OCI-LY3 (cell line): ENCODE measurements at regions not wholly inside any gene's neighbourhood (a gene's known extent, or its start where the extent isn't known, plus 50 kb on each side); places are given as distances from the start of the nearest gene placed in this dataset.

ENCODE experiments used
- H2AFZ ChIP-seq: fragments of 200-600, 300-600 bp; shearing (Covaris generic); 2 replicates; pipeline ENCODE4 v1.6.0; 2014; ENCODE audit warnings: antibody characterized with exemption, low read depth, low read length
- H3K27ac ChIP-seq: fragments of 200-600, 300-600 bp; sonication (generic); 2 replicates; pipeline ENCODE4 v1.5.1; 2014; ENCODE audit warnings: mild to moderate bottlenecking, low read length, moderate library complexity, mixed read lengths
- H3K27me3 ChIP-seq: fragments of 200-600, 300-600 bp; sonication (generic); 2 replicates; pipeline ENCODE4 v1.6.1; 2014; ENCODE audit warnings: low read depth, low read length, mixed read lengths
- H3K36me3 ChIP-seq: fragments of 200-600, 300-600 bp; sonication (generic); replicated peaks from 2 replicates; pipeline ENCODE3; 2014; ENCODE audit warnings: low read depth, low read length, mixed read lengths
- H3K4me1 ChIP-seq: fragments of 300-600, 200-600 bp; sonication (generic); 2 replicates; pipeline ENCODE4 v1.6.1; 2014; ENCODE audit warnings: low read length, mixed read lengths
- H3K4me2 ChIP-seq: fragments of 200-600, 300-600 bp; sonication (generic); 2 replicates; pipeline ENCODE4 v1.6.1; 2014; ENCODE audit warnings: low read length, mixed read lengths
- H3K4me3 ChIP-seq: fragments of 300-600, 200-600 bp; sonication (generic); 2 replicates; pipeline ENCODE4 v1.5.1; 2014; ENCODE audit warnings: antibody characterized with exemption, mild to moderate bottlenecking, low read length, moderate library complexity
- H3K79me2 ChIP-seq: fragments of 300-600, 200-600 bp; shearing (Covaris generic); 2 replicates; pipeline ENCODE4 v1.6.1; 2014; ENCODE audit warnings: mild to moderate bottlenecking, low read length, mixed read lengths
- H3K9ac ChIP-seq: fragments of 300-600, 200-600 bp; shearing (Covaris generic); 2 replicates; pipeline ENCODE4 v1.6.0; 2014; ENCODE audit warnings: mild to moderate bottlenecking, low read length, moderate library complexity
- H3K9me3 ChIP-seq: fragments of 200-600, 300-600 bp; shearing (Covaris generic); 2 replicates; pipeline ENCODE4 v1.6.1; 2014; ENCODE audit warnings: low read length, mixed read lengths; ENCODE audit not compliant: insufficient read depth
- H4K20me1 ChIP-seq: fragments of 200-600, 300-600 bp; sonication (generic); 2 replicates; pipeline ENCODE4 v1.6.1; 2016; ENCODE audit warnings: low read length, mixed read lengths; ENCODE audit not compliant: insufficient read depth
- CTCF ChIP-seq: fragments of 200-600, 300-600 bp; sonication (generic); IDR thresholded peaks from 2 replicates; pipeline ENCODE4 v1.5.1; 2014; ENCODE audit warnings: antibody characterized with exemption, low read length, low read depth
- EZH2phosphoT487 ChIP-seq: fragments of 200-600 bp; shearing (Covaris generic); IDR thresholded peaks from 2 replicates; pipeline ENCODE4 v1.6.1; 2018; ENCODE audit warnings: antibody characterized with exemption, mixed run types, low read depth

- H3K4me2 ChIP-seq: no peak overlapping the region
- H3K27ac ChIP-seq: no peak overlapping the region
- H3K4me3 ChIP-seq: no peak overlapping the region
- H3K79me2 ChIP-seq: no peaks in the 10 kb centered on the region
- H3K36me3 ChIP-seq: no peaks in the 10 kb centered on the region
- no peaks in the 10 kb centered on the region for H3K4me1 ChIP-seq
- no peak overlapping the region for H3K9ac ChIP-seq
- no peaks in the 10 kb centered on the region for H4K20me1 ChIP-seq
- no peaks in the 10 kb centered on the region for H3K27me3 ChIP-seq
- TF ChIP-seq EZH2phosphoT487 (no peak), CTCF (no peak)
- no peak overlapping the region for H2AFZ ChIP-seq
- no peaks in the 10 kb centered on the region for H3K9me3 ChIP-seq
These were observed 139.4 kb upstream of the TLR4 start for GRCh38 chr9:117564839-117565238.

- TF ChIP-seq EZH2phosphoT487 (no peak), CTCF (no peak)
- H3K4me2 ChIP-seq: no peak overlapping the region
- H3K4me3 ChIP-seq: no peak overlapping the region
- H3K9me3 ChIP-seq: no peaks in the 10 kb centered on the region
- H3K27ac ChIP-seq: no peak overlapping the region
- no peaks in the 10 kb centered on the region for H3K27me3 ChIP-seq
- H3K79me2 ChIP-seq: no peaks in the 10 kb centered on the region
- no peak overlapping the region for H3K9ac ChIP-seq
- no peak overlapping the region for H2AFZ ChIP-seq
- H3K4me1 ChIP-seq: no peaks in the 10 kb centered on the region
- H3K36me3 ChIP-seq: no peaks in the 10 kb centered on the region
- no peaks in the 10 kb centered on the region for H4K20me1 ChIP-seq
These were observed 142.4 kb upstream of the TLR4 start for GRCh38 chr9:117561761-117562160.

- no peaks in the 10 kb centered on the region for H3K9me3 ChIP-seq
- peaks cover 8% of the 10 kb centered on the region; the same call in 1 of the 2 replicates for H3K27me3 ChIP-seq
- no peak overlapping the region for H3K27ac ChIP-seq
- no peaks in the 10 kb centered on the region for H3K4me1 ChIP-seq
- H2AFZ ChIP-seq: peak overlapping the region; percentile 71; the same call in 1 of the 2 replicates
- H3K4me2 ChIP-seq: no peak overlapping the region
- H3K36me3 ChIP-seq: no peaks in the 10 kb centered on the region
- no peak overlapping the region for H3K9ac ChIP-seq
- H3K79me2 ChIP-seq: no peaks in the 10 kb centered on the region
- H3K4me3 ChIP-seq: no peak overlapping the region
- TF ChIP-seq EZH2phosphoT487 (no peak), CTCF (peak; percentile 80)
- H4K20me1 ChIP-seq: no peaks in the 10 kb centered on the region
These were observed 141.2 kb upstream of the ASTN2 start for GRCh38 chr9:117555964-117556629.

- H3K4me2 ChIP-seq: no peak overlapping the region
- H3K27ac ChIP-seq: no peak overlapping the region
- H3K9ac ChIP-seq: no peak overlapping the region
- H3K9me3 ChIP-seq: no peaks in the 10 kb centered on the region
- peaks cover 16% of the 10 kb centered on the region; the same call in 1 of the 2 replicates for H3K27me3 ChIP-seq
- H4K20me1 ChIP-seq: no peaks in the 10 kb centered on the region
- H3K4me3 ChIP-seq: no peak overlapping the region
- no peak overlapping the region for H2AFZ ChIP-seq
- TF ChIP-seq EZH2phosphoT487: no peak
- TF ChIP-seq CTCF: no peak
- no peaks in the 10 kb centered on the region for H3K36me3 ChIP-seq
- no peaks in the 10 kb centered on the region for H3K4me1 ChIP-seq
- no peaks in the 10 kb centered on the region for H3K79me2 ChIP-seq
These were observed 138.0 kb upstream of the ASTN2 start for GRCh38 chr9:117552811-117553210.
